Chondrocyte (in vitro differentiated cells): ENCODE measurements at regions not wholly inside any gene's neighbourhood (a gene's known extent, or its start where the extent isn't known, plus 50 kb on each side); places are given as distances from the start of the nearest gene placed in this dataset.

Experiments
- DNase-seq: peaks from one replicate; pipeline ENCODE4 v3.0.0; 2021; ENCODE audit warnings: mixed read lengths, low spot score
- H3K27ac Mint-ChIP-seq: one replicate; pipeline ENCODE4 v1.8.0; 2021; ENCODE audit warnings: mild to moderate bottlenecking, moderate library complexity, mixed read lengths; ENCODE audit not compliant: unreplicated experiment
- H3K27me3 Mint-ChIP-seq: 2 replicates; pipeline ENCODE4 v1.8.0; 2021; ENCODE audit warnings: low read depth, mixed read lengths
- H3K36me3 Mint-ChIP-seq: 2 replicates; pipeline ENCODE4 v1.8.0; 2021; ENCODE audit warnings: low read depth, mixed read lengths
- H3K4me1 Mint-ChIP-seq: 2 replicates; pipeline ENCODE4 v1.8.0; 2021; ENCODE audit warnings: low read depth, mild to moderate bottlenecking, mixed read lengths
- H3K4me3 Mint-ChIP-seq: one replicate; pipeline ENCODE4 v1.8.0; 2021; ENCODE audit warnings: mild to moderate bottlenecking, moderate library complexity, mixed read lengths; ENCODE audit not compliant: unreplicated experiment
- H3K9me3 Mint-ChIP-seq: 2 replicates; pipeline ENCODE4 v1.8.0; 2021; ENCODE audit warnings: low read depth, mixed read lengths
- TF ChIP-seq, protein P1 (sequence below): fragments of 200-600 bp; sonication (generic); IDR thresholded peaks from 2 replicates; pipeline ENCODE4 v1.5.0; 2021; ENCODE audit warnings: antibody characterized with exemption, mild to moderate bottlenecking, moderate library complexity

DNA sequence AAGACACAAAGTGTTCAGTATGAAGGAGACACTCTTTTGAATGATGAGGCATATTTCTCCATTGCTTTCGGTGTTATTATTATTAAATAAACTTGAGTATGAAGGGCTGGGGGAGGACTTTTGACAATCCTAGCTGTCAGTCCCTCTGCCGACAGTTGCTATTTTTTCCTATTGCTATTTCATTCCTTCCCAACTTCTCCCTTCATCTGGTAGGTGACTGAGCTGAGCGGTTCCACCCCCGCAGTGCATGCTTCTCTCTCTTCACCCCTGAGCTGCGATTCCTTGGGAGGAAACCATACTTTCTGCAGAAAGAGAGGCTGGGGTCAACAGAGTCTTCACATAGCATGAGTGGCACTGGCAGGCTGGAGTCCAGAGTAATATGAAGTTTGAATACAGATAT lies 261.2 kb upstream of the TAC1 start:
- Mint-ChIP-seq H3K36me3 (no peaks in the 10 kb centered on the region), H3K4me1 (no peaks in the 10 kb centered on the region)

DNA sequence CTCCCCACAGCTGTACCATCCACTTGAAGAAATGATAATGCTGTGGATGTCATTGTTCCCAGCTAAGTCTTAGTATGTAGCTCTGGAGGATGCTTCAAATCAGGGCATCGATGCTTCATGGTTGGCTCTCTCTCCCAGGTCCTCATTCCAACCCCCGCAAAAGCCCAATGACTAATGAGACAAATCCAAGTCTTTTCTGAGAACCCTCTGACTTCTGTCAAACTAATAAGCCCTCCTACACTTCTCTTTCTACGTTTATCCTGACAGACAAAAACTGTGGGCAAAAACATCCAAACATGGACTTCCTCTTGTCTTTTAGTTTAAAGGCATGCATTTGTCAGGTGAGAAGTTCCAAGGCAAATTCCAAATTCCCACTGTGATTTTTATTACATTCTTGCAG lies 260.4 kb upstream of the TAC1 start:
- Mint-ChIP-seq H3K4me3 (no peak overlapping the region), H3K9me3 (no peaks in the 10 kb centered on the region), H3K27me3 (peaks cover 3% of the 10 kb centered on the region), H3K27ac (no peak overlapping the region), H3K36me3 (no peaks in the 10 kb centered on the region), H3K4me1 (no peaks in the 10 kb centered on the region)
- TF ChIP-seq, protein P1, sequence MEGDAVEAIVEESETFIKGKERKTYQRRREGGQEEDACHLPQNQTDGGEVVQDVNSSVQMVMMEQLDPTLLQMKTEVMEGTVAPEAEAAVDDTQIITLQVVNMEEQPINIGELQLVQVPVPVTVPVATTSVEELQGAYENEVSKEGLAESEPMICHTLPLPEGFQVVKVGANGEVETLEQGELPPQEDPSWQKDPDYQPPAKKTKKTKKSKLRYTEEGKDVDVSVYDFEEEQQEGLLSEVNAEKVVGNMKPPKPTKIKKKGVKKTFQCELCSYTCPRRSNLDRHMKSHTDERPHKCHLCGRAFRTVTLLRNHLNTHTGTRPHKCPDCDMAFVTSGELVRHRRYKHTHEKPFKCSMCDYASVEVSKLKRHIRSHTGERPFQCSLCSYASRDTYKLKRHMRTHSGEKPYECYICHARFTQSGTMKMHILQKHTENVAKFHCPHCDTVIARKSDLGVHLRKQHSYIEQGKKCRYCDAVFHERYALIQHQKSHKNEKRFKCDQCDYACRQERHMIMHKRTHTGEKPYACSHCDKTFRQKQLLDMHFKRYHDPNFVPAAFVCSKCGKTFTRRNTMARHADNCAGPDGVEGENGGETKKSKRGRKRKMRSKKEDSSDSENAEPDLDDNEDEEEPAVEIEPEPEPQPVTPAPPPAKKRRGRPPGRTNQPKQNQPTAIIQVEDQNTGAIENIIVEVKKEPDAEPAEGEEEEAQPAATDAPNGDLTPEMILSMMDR, result no peak
- no peak for DNase-seq

More for the DNA sequence above, 261.2 kb upstream of the TAC1 start:
- TF ChIP-seq, protein P1, result no peak
- no peak for DNase-seq
- Mint-ChIP-seq H3K4me3 (no peak overlapping the region), H3K9me3 (no peaks in the 10 kb centered on the region), H3K27ac (no peak overlapping the region), H3K27me3 (peaks cover 5% of the 10 kb centered on the region)

DNA sequence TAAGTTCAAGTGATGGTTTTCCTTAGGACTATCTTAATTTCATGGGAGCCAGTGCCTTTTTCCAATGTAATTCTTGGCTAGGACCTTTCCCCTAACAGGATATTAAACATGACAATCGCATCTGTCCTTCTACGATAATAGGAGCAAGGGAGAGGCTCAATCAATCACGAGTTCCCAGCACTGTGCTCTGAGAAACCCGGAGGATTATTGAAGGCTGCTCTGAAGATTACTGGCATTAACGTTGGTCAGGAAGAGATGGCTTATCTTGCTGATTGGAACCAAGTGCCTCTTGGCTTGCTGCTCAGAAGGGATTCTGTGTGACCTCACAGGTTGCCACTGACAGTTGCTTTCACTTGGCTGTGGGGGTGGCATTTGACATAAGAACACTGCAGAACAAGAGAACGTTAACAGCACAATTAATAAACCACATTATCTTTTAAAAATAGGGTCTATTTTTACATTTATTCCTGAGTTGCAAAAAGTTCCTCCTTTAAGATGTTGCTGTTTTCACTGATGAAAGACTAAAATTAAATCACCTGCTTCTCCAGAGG lies 252.1 kb upstream of the TAC1 start:
- TF ChIP-seq, protein P1, result no peak
- no peak for DNase-seq
- Mint-ChIP-seq H3K4me1 (no peaks in the 10 kb centered on the region), H3K27me3 (peaks cover 1% of the 10 kb centered on the region), H3K27ac (no peak overlapping the region), H3K9me3 (no peaks in the 10 kb centered on the region), H3K4me3 (no peak overlapping the region), H3K36me3 (no peaks in the 10 kb centered on the region)

DNA sequence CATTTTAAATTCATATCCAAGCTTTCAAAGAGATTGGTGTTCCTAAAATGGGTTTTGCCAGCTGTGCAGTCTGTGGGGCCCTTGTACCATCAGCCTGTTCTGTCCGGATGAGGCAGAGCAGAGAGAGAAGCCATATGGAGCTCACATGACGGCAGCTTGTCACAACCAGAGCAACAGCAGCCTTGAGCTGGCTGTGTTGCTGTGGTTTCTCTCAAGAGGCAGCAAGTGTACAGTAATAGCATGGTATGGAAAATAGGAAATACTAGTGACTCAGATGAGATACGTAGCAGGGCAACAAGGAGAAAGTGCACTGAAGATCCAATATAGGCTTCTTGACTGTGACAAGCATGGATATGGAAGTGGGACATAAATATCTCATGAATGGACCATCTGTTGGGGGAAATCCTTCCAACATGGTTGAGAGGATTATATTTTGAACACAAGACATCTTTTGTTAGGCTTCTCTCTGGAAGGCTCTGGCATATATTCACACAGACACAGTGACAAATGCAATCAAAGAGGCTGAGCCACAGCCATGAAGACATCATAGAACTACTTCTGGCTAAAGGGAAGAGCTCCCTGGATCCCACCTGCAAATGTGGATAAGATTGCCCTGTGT lies 251.0 kb upstream of the TAC1 start:
- no peaks in the 10 kb centered on the region for H3K36me3 Mint-ChIP-seq
- no peak for DNase-seq
- H3K27me3 Mint-ChIP-seq, result peaks cover 1% of the 10 kb centered on the region
- H3K27ac Mint-ChIP-seq, result no peak overlapping the region
- no peak overlapping the region for H3K4me3 Mint-ChIP-seq
- H3K4me1 Mint-ChIP-seq, result no peaks in the 10 kb centered on the region
- TF ChIP-seq, protein P1, result no peak
- no peaks in the 10 kb centered on the region for H3K9me3 Mint-ChIP-seq

DNA sequence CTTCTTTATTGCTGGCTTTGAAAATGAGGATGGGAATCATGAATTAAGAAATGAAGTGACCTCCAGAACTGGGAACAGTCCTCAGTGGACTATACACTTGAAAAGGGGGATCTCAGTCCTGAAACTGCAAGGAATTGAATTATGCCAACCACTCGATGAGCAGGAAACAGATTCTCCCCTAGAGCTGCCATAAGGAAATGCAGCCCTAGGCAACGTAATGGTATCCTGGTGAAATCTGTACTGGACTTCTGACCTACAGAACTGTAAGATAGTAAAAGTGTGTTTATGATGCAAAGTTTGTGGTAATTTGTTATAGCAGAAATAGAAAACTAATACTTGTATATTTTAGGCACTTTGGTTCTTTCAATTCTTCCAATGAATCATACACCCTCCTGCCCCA lies 236.4 kb upstream of the TAC1 start:
- H3K27ac Mint-ChIP-seq, result no peak overlapping the region
- DNase-seq, result no peak
- TF ChIP-seq, protein P1, result no peak
- no peaks in the 10 kb centered on the region for H3K36me3 Mint-ChIP-seq
- H3K9me3 Mint-ChIP-seq, result no peaks in the 10 kb centered on the region
- peaks cover 6% of the 10 kb centered on the region for H3K27me3 Mint-ChIP-seq
- H3K4me1 Mint-ChIP-seq, result no peaks in the 10 kb centered on the region
- H3K4me3 Mint-ChIP-seq, result no peak overlapping the region
